A673 (cell line): ENCODE measurements at regions not wholly inside any gene's neighbourhood (a gene's known extent, or its start where the extent isn't known, plus 50 kb on each side); places are given as distances from the start of the nearest gene placed in this dataset.

Experiments used
- BruUV-seq: library from RNA; stranded (reverse); fragments of 400-500 nt; replicated peaks from 2 replicates; lab custom pipeline; 2021; lab: Mats Ljungman, UMichigan
- CTCF ChIA-PET: fragments of 300-600 bp; sonication (Branson Sonifier 250); formaldehyde crosslinking; loops from one replicate; lab custom pipeline; 2022; ENCODE audit warnings: antibody characterized with exemption; lab: Charles Lee
- POLR2A ChIA-PET: fragments of 300-600 bp; sonication (Branson Sonifier 250); formaldehyde crosslinking; loops from one replicate; lab custom pipeline; 2022; ENCODE audit warnings: antibody characterized with exemption; ENCODE audit not compliant: low non-redundant PET; lab: Charles Lee
- DNase-seq: peaks from one replicate; pipeline ENCODE4 v3.0.0-alpha.2; 2015; ENCODE audit warnings: low spot score
- H3K27ac ChIP-seq: fragments of 200-600 bp; sonication (generic); 2 replicates; pipeline ENCODE4 v1.5.1; 2016; ENCODE audit warnings: mixed run types, low read depth, mild to moderate bottlenecking, mixed read lengths, antibody characterized with exemption, low read length; ENCODE audit not compliant: poor library complexity, severe bottlenecking
- H3K27me3 ChIP-seq: fragments of 200-600 bp; sonication (generic); replicated peaks from 2 replicates; pipeline ENCODE4 v1.6.1; 2017; ENCODE audit warnings: mixed run types, low read depth, mild to moderate bottlenecking, mixed read lengths, antibody characterized with exemption, low read length; ENCODE audit not compliant: insufficient read depth, poor library complexity
- H3K36me3 ChIP-seq: fragments of 200-600 bp; sonication (generic); 2 replicates; pipeline ENCODE4 v1.6.1; 2016; ENCODE audit warnings: mixed run types, mild to moderate bottlenecking, mixed read lengths, antibody characterized with exemption, low read length; ENCODE audit not compliant: insufficient read depth, poor library complexity, severe bottlenecking
- H3K4me1 ChIP-seq: fragments of 200-600 bp; sonication (generic); 2 replicates; pipeline ENCODE4 v1.6.1; 2017; ENCODE audit warnings: mixed run types, mild to moderate bottlenecking, mixed read lengths, antibody characterized with exemption, low read length; ENCODE audit not compliant: insufficient read depth, poor library complexity, severe bottlenecking
- H3K4me3 ChIP-seq: fragments of 200-600 bp; sonication (generic); 2 replicates; pipeline ENCODE4 v1.5.1; 2016; ENCODE audit warnings: low read depth, mixed run types, mild to moderate bottlenecking, mixed read lengths, low read length; ENCODE audit not compliant: poor library complexity, severe bottlenecking
- H3K9me3 ChIP-seq: fragments of 200-600 bp; sonication (generic); 2 replicates; pipeline ENCODE4 v1.6.1; 2016; ENCODE audit warnings: mixed run types, low read depth, mild to moderate bottlenecking, mixed read lengths, antibody characterized with exemption, low read length; ENCODE audit not compliant: poor library complexity, severe bottlenecking
- EZH2 ChIP-seq: fragments of 200-600 bp; sonication (generic); IDR thresholded peaks from 2 replicates; pipeline ENCODE4 v1.6.1; 2017; ENCODE audit warnings: borderline replicate concordance, low read depth, mild to moderate bottlenecking, mixed read lengths, antibody characterized with exemption, low read length; ENCODE audit not compliant: poor library complexity, severe bottlenecking
- intact Hi-C: fragments of 100-400 bp; cut with micrococcal nuclease; formaldehyde crosslinking; loops from one replicate; pipeline ENCODE4 v1.10.0; 2022; ENCODE audit not compliant: unreplicated experiment
- TF ChIP-seq, protein P1 (sequence below): fragments of 300-800, 200-600 bp; sonication (generic); conservative IDR thresholded peaks from 2 replicates; pipeline ENCODE4 v1.5.1; 2017; ENCODE audit warnings: low read depth, mild to moderate bottlenecking, antibody characterized with exemption, low read length, moderate library complexity, mixed read lengths

DNA sequence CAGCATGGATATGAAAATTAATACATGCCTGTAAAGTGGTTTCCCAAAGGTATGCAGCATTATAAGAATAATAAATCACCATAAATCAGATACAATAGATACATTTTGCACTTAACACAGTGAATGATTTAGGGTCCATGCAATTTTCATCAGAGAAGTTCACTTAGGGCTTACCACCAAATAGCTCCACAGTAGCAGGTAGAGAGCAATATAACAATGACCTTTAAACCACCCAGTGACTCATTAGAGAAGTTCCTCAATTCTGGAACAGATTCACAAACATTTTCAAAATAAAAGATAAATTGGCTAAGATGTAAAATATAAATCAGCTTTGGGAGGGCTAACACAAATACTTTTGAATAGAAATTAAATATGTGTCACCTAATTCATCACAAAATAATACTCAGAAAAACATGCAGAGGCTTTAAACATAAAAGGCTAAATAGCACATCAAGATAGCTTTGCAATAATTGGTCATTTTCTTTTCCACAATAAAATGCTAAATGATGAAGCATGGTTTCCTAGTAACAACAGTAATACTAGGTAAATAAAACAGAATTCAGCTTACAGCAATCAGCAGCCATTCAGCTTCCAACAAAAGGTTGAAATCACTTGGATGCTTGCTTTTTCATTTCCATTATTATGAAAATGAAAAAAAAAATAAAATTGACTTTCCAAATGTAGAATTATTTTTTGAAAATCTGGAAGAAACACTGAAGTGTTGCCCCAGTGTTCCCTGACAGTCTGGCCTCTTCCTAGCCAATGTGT lies 84.3 kb upstream of the NBEA start:
- BruUV-seq = no TSS peak
- intact Hi-C loops = no loop called here
- POLR2A ChIA-PET = no interaction called here

DNA sequence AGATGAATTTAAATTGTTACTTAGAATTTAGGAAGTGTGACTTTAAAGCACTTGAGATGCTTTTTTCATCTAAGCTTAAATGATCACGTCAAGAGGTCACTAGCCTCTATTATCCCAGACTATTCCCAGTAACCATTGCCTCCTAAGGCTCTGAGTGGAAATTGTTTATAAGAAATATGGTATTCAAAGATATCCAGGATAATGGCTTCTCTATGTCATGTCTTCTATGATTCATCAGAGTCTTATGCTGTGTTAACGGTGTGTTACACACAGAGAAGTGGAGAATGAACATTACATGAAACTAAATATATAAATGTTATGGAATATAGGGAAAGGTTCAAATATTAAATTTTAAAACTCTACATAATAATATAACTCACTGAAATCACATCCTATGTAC lies 79.8 kb upstream of the NBEA start:
- Histone ChIP-seq H3K36me3 (no peaks in the 10 kb centered on the region), H3K27me3 (no peaks in the 10 kb centered on the region), H3K9me3 (no peaks in the 10 kb centered on the region), H3K4me3 (no peak overlapping the region), H3K27ac (no peak overlapping the region), H3K4me1 (no peaks in the 10 kb centered on the region)
- BruUV-seq = no TSS peak
- CTCF ChIA-PET = no interaction called here
- POLR2A ChIA-PET = no interaction called here
- DNase-seq = no peak
- intact Hi-C loops = no loop called here
- TF ChIP-seq, protein P1, sequence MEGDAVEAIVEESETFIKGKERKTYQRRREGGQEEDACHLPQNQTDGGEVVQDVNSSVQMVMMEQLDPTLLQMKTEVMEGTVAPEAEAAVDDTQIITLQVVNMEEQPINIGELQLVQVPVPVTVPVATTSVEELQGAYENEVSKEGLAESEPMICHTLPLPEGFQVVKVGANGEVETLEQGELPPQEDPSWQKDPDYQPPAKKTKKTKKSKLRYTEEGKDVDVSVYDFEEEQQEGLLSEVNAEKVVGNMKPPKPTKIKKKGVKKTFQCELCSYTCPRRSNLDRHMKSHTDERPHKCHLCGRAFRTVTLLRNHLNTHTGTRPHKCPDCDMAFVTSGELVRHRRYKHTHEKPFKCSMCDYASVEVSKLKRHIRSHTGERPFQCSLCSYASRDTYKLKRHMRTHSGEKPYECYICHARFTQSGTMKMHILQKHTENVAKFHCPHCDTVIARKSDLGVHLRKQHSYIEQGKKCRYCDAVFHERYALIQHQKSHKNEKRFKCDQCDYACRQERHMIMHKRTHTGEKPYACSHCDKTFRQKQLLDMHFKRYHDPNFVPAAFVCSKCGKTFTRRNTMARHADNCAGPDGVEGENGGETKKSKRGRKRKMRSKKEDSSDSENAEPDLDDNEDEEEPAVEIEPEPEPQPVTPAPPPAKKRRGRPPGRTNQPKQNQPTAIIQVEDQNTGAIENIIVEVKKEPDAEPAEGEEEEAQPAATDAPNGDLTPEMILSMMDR = no peak
- TF ChIP-seq EZH2 = no peak

More for the DNA sequence above, 84.3 kb upstream of the NBEA start:
- Histone ChIP-seq H3K9me3 (no peaks in the 10 kb centered on the region), H3K4me1 (no peaks in the 10 kb centered on the region), H3K27me3 (no peaks in the 10 kb centered on the region), H3K4me3 (no peak overlapping the region), H3K36me3 (no peaks in the 10 kb centered on the region), H3K27ac (no peak overlapping the region)
- DNase-seq = no peak
- no peak for TF ChIP-seq EZH2
- TF ChIP-seq, protein P1 = no peak
- CTCF ChIA-PET = no interaction called here

DNA sequence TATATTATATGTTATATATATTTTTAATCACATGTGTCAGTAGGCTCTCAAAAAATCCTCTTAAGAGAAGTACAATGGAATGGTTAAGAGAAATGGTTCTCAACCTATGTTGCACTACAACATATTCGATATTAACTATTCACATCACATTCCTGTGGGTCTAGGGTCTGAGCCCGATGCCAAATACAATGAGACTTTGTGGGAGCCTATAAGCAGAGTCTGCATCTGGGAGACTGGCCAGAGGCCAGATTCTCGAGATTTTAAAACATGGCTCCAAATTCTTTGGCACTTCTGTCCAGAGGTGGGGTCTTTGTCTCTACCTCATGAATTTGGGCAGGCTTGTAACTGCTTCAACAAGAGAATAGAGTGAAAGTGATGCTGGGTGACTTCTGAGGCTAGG lies 79.4 kb upstream of the NBEA start:
- ChIA-PET CTCF (no interaction called here), POLR2A (no interaction called here)
- intact Hi-C loops = no loop called here
- Histone ChIP-seq H3K27me3 (no peaks in the 10 kb centered on the region), H3K27ac (no peak overlapping the region), H3K9me3 (no peaks in the 10 kb centered on the region), H3K36me3 (no peaks in the 10 kb centered on the region), H3K4me1 (no peaks in the 10 kb centered on the region), H3K4me3 (no peak overlapping the region)
- TF ChIP-seq EZH2 = no peak
- TF ChIP-seq, protein P1 = no peak
- BruUV-seq = no TSS peak
- DNase-seq = no peak
